Common myeloid progenitor, CD34-positive (primary cell): ENCODE measurements at regions not wholly inside any gene's neighbourhood (a gene's known extent, or its start where the extent isn't known, plus 50 kb on each side); places are given as distances from the start of the nearest gene placed in this dataset.
A peak's percentile ranks its signal among the peaks of the same experiment; 100 is the strongest.

Experiments used
- CTCF ChIA-PET: fragments of 350-600 bp; sonication (Branson Sonifier 250); formaldehyde crosslinking; loops from one replicate; lab custom pipeline; 2021; ENCODE audit warnings: antibody characterized with exemption; lab: Charles Lee
- POLR2A ChIA-PET: fragments of 350-600 bp; sonication (Branson Sonifier 250); formaldehyde crosslinking; loops from one replicate; lab custom pipeline; 2021; ENCODE audit warnings: antibody characterized with exemption; lab: Charles Lee
- DNase-seq, 3 donors: peaks; one replicate each; pipeline versions ENCODE4 v3.0.0 to v3.0.0-alpha.2; 2013
- H3K27ac ChIP-seq, 2 experiments: 1 replicate in 1 of 2; 2 replicates in 1 of 2; pipeline ENCODE4 v1.7.0; 2013; ENCODE audit warnings: inconsistent platforms in 2 of 2, low read length in 2 of 2, mild to moderate bottlenecking in 2 of 2, low read depth in 1 of 2, moderate library complexity in 1 of 2; ENCODE audit not compliant: severe bottlenecking in 2 of 2, insufficient read depth in 1 of 2, poor library complexity in 1 of 2
- H3K27me3 ChIP-seq, 5 experiments: replicated peaks in 2 of 5; 1 replicate in 3 of 5; 2 replicates in 2 of 5; pipeline versions ENCODE4 v1.6.1 to v1.7.0; 2013; ENCODE audit warnings: low read length in 4 of 5, mild to moderate bottlenecking in 2 of 5, moderate library complexity in 2 of 5, inconsistent platforms in 1 of 5; ENCODE audit not compliant: insufficient read depth in 5 of 5, control insufficient read depth in 4 of 5
- H3K36me3 ChIP-seq, 4 experiments: 1 replicate in 2 of 4; 2 replicates in 2 of 4; pipeline versions ENCODE4 v1.6.1 to v1.7.0; 2013; ENCODE audit warnings: low read length in 3 of 4, control low read depth in 1 of 4, mild to moderate bottlenecking in 1 of 4; ENCODE audit not compliant: control insufficient read depth in 4 of 4, insufficient read depth in 4 of 4
- H3K4me1 ChIP-seq, 4 experiments: 1 replicate in 3 of 4; 2 replicates in 1 of 4; pipeline versions ENCODE4 v1.6.1 to v1.7.1; 2013; ENCODE audit warnings: low read length in 3 of 4, mild to moderate bottlenecking in 3 of 4, control low read depth in 1 of 4, inconsistent platforms in 1 of 4, moderate library complexity in 1 of 4; ENCODE audit not compliant: control insufficient read depth in 4 of 4, insufficient read depth in 4 of 4; ENCODE audit errors: control extremely low read depth in 1 of 4
- H3K4me3 ChIP-seq, 7 experiments: 1 replicate in 4 of 7; 2 replicates in 3 of 7; pipeline versions ENCODE4 v1.5.1 to v1.7.0; 2013; ENCODE audit warnings: mild to moderate bottlenecking in 7 of 7, low read length in 6 of 7, moderate library complexity in 6 of 7, inconsistent platforms in 2 of 7, low read depth in 2 of 7, control low read depth in 1 of 7; ENCODE audit not compliant: insufficient read depth in 4 of 7, control insufficient read depth in 1 of 7; ENCODE audit errors: extremely low read depth in 1 of 7
- H3K9me3 ChIP-seq, 5 experiments: 1 replicate in 4 of 5; 2 replicates in 1 of 5; pipeline versions ENCODE4 v1.6.1 to v1.7.1; 2013; ENCODE audit warnings: low read length in 4 of 5, mild to moderate bottlenecking in 2 of 5, inconsistent platforms in 1 of 5, low read depth in 1 of 5, moderate library complexity in 1 of 5; ENCODE audit not compliant: control insufficient read depth in 4 of 5, insufficient read depth in 2 of 5; ENCODE audit errors: control extremely low read depth in 1 of 5
- WGBS: methylation state at CpG from one replicate; pipeline ENCODE4 v1.1.5; 2013; ENCODE audit not compliant: insufficient coverage; 5-methylcytosine and 5-hydroxymethylcytosine counted together

DNA sequence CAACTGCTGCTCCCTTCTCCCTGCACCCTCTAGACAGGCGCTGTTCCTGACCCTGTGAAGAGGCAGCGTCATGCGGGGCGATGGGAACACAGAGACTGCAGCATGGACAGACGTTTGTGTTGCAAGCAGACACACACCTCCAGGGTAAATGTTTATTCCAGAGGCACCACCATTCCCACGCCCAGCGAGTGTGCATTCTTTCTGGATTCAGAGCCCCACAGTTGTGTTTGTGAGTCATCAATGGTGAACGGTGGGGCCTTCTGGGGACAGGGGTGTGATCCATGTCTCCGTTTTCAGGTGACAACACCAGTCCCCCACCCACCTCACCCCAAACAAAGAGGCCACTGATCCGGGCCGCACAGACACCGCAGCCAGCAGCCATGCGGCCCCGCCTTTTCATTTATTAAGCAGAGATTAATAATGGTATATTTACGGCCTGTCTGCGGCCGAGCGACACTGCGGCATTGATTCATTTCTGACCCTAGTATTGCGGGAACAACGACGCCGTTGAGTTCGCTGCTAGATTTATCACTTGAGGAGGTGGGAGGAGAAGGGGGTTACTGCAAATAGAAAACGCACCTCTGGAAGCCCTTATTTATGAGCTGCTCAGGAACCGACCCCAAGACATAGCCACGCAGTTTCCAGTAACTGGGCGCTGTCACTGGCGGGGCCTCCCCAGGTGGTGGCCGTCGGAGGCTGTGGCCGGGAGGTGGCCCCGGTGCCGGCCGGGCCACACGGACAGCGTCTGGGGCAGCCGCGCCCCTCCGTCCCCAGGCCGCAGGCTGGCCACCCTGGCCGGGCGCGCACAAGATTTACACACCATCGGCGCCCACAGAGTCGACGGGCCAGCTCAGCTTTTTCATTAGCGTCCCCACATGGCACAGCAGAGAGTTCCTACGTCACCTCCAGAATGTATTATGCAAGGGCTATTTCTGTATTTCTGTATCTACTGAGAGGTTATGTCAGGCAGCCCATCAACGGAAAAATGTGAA lies 367.6 kb downstream of the THBS2 start:
- no peak overlapping the region for H3K27ac ChIP-seq
- H3K36me3 ChIP-seq, result no peaks in the 10 kb centered on the region
- 95% methylated on average over 31 of the region's 51 CpGs for WGBS
- peaks cover 0 to 6% (median 0%) of the 10 kb centered on the region in 4 experiments for H3K4me1 ChIP-seq
- ChIA-PET POLR2A (no interaction called here), CTCF (interaction anchor here (1.3 to 1.7 kb wide), 2 partner anchors 58 to 516 kb away, joined by 3 to 4 read pairs; no protein-coding TSS in a partner anchor)
- DNase-seq, result no peak
- no peak overlapping the region for H3K4me3 ChIP-seq
- no peaks in the 10 kb centered on the region for H3K9me3 ChIP-seq
- H3K27me3 ChIP-seq, result peaks cover 0 to 19% (median 0%) of the 10 kb centered on the region in 5 experiments

- H3K36me3 ChIP-seq, result no peaks in the 10 kb centered on the region
- no peak overlapping the region for H3K27ac ChIP-seq
- H3K27me3 ChIP-seq, result peaks cover 0 to 21% (median 0%) of the 10 kb centered on the region in 5 experiments
- no peaks in the 10 kb centered on the region for H3K9me3 ChIP-seq
- peaks cover 0 to 6% (median 0%) of the 10 kb centered on the region in 4 experiments for H3K4me1 ChIP-seq
- ChIA-PET CTCF (interaction anchor here (1.3 to 1.7 kb wide), 2 partner anchors 59 to 515 kb away, joined by 3 to 4 read pairs; no protein-coding TSS in a partner anchor), POLR2A (no interaction called here)
- DNase-seq, result no peak
- WGBS, result 87% methylated on average over 6 of the region's 9 CpGs
- no peak overlapping the region for H3K4me3 ChIP-seq
Observed at GRCh38 chr6:168885196-168885595, 368.4 kb downstream of the THBS2 start.

DNA sequence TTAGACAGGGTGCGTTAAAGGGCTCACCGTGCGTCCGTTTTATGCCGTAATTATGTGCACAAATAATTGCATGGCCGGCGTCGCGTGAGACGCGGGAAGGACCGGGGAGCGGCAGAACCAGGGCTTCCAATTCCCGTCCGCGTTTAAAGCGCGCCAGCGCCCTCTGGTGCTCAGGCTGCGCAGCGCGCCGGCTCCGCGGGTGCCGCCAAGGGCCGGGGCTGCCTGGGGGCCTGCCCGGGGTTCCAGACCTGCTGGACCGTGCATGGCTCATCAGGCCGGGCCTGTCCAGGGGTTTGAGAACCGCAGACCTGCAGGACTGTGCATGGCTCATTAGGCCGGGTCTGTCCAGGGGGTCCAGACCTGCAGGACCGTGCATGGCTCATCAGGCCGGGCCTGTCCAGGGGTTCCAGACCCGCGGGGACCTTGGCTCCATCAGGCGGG lies 369.0 kb downstream of the THBS2 start:
- Histone ChIP-seq H3K4me1 (peaks cover 0 to 6% (median 0%) of the 10 kb centered on the region in 4 experiments), H3K27ac (no peak overlapping the region)
- CTCF ChIA-PET, result interaction anchor here (1.7 kb wide), 1 partner anchor 59 kb away, joined by 3 read pairs; no protein-coding TSS in a partner anchor

DNA sequence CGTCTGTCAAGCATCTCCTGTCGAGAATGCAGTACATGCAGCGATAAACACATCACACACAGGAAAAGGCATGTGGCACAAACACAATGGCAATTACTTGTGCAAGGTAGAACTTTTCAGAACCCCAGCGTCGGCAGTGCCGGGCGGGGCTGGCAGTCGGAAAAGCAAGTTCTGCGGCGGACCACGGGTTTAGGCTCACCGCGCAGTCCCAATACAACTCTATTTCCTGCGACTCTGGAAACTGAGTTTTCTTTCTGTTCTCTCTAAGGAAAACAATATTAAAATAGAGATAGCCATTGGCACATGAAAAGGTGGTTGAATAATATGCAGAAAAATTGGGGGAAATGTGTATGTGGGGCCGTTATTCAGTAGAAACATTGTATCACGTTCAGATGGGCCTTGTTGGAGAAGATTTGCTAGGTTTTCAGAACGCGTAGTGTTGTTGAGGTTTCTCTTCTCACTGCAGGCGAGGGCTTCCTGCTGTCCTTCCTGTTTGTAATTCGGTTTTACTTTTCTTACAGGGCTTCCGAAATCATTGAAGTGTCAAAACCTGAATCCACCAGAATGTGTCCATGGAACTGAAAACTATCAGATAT lies 369.5 kb downstream of the THBS2 start:
- CTCF ChIA-PET, result interaction anchor here (1.4 kb wide), 1 partner anchor 514 kb away, joined by 8 read pairs; no protein-coding TSS in a partner anchor
- POLR2A ChIA-PET, result no interaction called here
- H3K4me1 ChIP-seq, result peaks cover 0 to 6% (median 0%) of the 10 kb centered on the region in 4 experiments
- H3K36me3 ChIP-seq, result no peaks in the 10 kb centered on the region
- no peak for DNase-seq
- H3K27ac ChIP-seq, result no peak overlapping the region
- 58% methylated on average over 14 of the region's 21 CpGs for WGBS
- H3K9me3 ChIP-seq, result no peaks in the 10 kb centered on the region
- peaks cover 0 to 25% (median 0%) of the 10 kb centered on the region in 5 experiments for H3K27me3 ChIP-seq
- H3K4me3 ChIP-seq, result peak overlapping the region in 5 of 7 experiments; percentile 32 to 75 (median 45)

More for the DNA sequence above, 369.0 kb downstream of the THBS2 start:
- Histone ChIP-seq H3K36me3 (no peaks in the 10 kb centered on the region), H3K27me3 (peaks cover 0 to 23% (median 0%) of the 10 kb centered on the region in 5 experiments), H3K9me3 (no peaks in the 10 kb centered on the region), H3K4me3 (peak overlapping the region in 5 of 7 experiments; percentile 32 to 75 (median 45))
- POLR2A ChIA-PET, result no interaction called here
- DNase-seq, result peak; percentile 58 to 77 (median 77)
- 19% methylated on average over 36 of the region's 37 CpGs for WGBS

- Histone ChIP-seq H3K27ac (no peak overlapping the region), H3K4me1 (peaks cover 0 to 6% (median 0%) of the 10 kb centered on the region in 4 experiments), H3K27me3 (peaks cover 0 to 28% (median 0%) of the 10 kb centered on the region in 5 experiments), H3K9me3 (no peaks in the 10 kb centered on the region), H3K36me3 (no peaks in the 10 kb centered on the region), H3K4me3 (no peak overlapping the region)
- ChIA-PET POLR2A (no interaction called here), CTCF (interaction anchor here (1.0 to 1.4 kb wide), 3 partner anchors 15 to 513 kb away, joined by 3 to 8 read pairs (median 4); no protein-coding TSS in a partner anchor)
- no peak for DNase-seq
- WGBS, result 94% methylated on average over 12 of the region's 13 CpGs
Observed at GRCh38 chr6:168883410-168884049, 370.1 kb downstream of the THBS2 start.

DNA sequence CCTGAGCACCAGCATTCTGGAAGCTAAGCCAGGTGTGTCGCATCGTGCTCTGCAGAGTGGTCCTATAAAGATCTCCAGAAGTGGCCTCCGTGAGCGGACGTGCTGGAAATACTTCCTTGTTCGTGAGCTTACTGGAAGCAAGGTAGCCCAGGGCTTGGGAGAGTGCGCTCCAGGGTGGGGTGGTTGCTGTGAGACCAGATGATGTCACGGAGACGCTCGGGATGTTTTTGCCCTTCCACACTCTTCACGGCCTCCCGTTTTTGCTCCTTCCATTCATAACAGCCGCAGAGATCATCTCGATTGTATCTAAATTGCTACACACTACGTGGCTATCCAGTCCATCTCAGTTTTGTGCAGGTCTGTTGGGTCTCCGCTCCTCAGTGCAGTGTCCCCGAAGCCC lies 373.4 kb downstream of the THBS2 start:
- CTCF ChIA-PET, result interaction anchor here (0.8 to 1.3 kb wide), 4 partner anchors 9 to 509 kb away, joined by 3 to 6 read pairs (median 3); no protein-coding TSS in a partner anchor
- POLR2A ChIA-PET, result no interaction called here
- H3K4me1 ChIP-seq, result peaks cover 0 to 6% (median 0%) of the 10 kb centered on the region in 4 experiments
- no peak for DNase-seq
- H3K4me3 ChIP-seq, result no peak overlapping the region
- 90% methylated on average over 16 of the region's 17 CpGs for WGBS
- H3K27me3 ChIP-seq, result peaks cover 0 to 28% (median 0%) of the 10 kb centered on the region in 5 experiments
- no peaks in the 10 kb centered on the region for H3K9me3 ChIP-seq
- H3K27ac ChIP-seq, result no peak overlapping the region
- H3K36me3 ChIP-seq, result no peaks in the 10 kb centered on the region
